Loucy (cell line): ENCODE measurements at regions not wholly inside any gene's neighbourhood (a gene's known extent, or its start where the extent isn't known, plus 50 kb on each side); places are given as distances from the start of the nearest gene placed in this dataset.

Source experiments
- CTCF ChIP-seq: fragments of 200-600 bp; sonication (generic); conservative IDR thresholded peaks from 2 replicates; pipeline ENCODE4 v1.5.1; 2014; ENCODE audit warnings: mild to moderate bottlenecking, antibody characterized with exemption, low read length
- EZH2phosphoT487 ChIP-seq: fragments of 200-600 bp; IDR thresholded peaks from 2 replicates; pipeline ENCODE4 v1.6.1; 2018; ENCODE audit warnings: antibody characterized with exemption, mild to moderate bottlenecking, moderate library complexity, borderline replicate concordance

- no peak for TF ChIP-seq CTCF
- TF ChIP-seq EZH2phosphoT487, result no peak
These were observed 56.2 kb upstream of the MYCBP2 start for GRCh38 chr13:77383097-77383496.
